ENCODE measurements at regions not wholly inside any gene's neighbourhood (a gene's known extent, or its start where the extent isn't known, plus 50 kb on each side); places are given as distances from the start of the nearest gene placed in this dataset.

GRCh38 chr17:22505660-22506059, 813.3 kb downstream of the KCNJ18 start:
- H3K9me3 Mint-ChIP-seq (ENCODE audit: unreplicated experiment) = peaks cover 19% of the 10 kb centered on the region

GRCh38 chr17:22506231-22506630, 813.9 kb downstream of the KCNJ18 start:
- no TSS peak for BruUV-seq (replicated peaks)
- no peaks in the 10 kb centered on the region for H3K9me3 ChIP-seq
- TF ChIP-seq, protein P1, sequence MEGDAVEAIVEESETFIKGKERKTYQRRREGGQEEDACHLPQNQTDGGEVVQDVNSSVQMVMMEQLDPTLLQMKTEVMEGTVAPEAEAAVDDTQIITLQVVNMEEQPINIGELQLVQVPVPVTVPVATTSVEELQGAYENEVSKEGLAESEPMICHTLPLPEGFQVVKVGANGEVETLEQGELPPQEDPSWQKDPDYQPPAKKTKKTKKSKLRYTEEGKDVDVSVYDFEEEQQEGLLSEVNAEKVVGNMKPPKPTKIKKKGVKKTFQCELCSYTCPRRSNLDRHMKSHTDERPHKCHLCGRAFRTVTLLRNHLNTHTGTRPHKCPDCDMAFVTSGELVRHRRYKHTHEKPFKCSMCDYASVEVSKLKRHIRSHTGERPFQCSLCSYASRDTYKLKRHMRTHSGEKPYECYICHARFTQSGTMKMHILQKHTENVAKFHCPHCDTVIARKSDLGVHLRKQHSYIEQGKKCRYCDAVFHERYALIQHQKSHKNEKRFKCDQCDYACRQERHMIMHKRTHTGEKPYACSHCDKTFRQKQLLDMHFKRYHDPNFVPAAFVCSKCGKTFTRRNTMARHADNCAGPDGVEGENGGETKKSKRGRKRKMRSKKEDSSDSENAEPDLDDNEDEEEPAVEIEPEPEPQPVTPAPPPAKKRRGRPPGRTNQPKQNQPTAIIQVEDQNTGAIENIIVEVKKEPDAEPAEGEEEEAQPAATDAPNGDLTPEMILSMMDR (IDR thresholded peaks at IDR 0.05; ENCODE audit: insufficient read depth in 1 of 2, low read depth in 1 of 2, low read length in 1 of 2, severe bottlenecking in 1 of 2, unreplicated experiment in 1 of 2) = no peak
- no peaks in the 10 kb centered on the region for H3K36me3 ChIP-seq (ENCODE audit: control insufficient read depth, insufficient read depth, low read length)
- H3K4me1 ChIP-seq = no peaks in the 10 kb centered on the region
- ChIA-PET CTCF (no interaction called here), POLR2A (no interaction called here)
- H3K4me1 Mint-ChIP-seq (ENCODE audit: low read depth, unreplicated experiment) = no peaks in the 10 kb centered on the region
- intact Hi-C loops (cut with micrococcal nuclease; ENCODE audit: unreplicated experiment) = no loop called here
- H3K27me3 ChIP-seq (replicated peaks; ENCODE audit: control insufficient read depth, insufficient read depth, low read length) = no peaks in the 10 kb centered on the region
- H3K4me3 Mint-ChIP-seq (ENCODE audit: unreplicated experiment) = no peak overlapping the region
- H3K27me3 Mint-ChIP-seq (ENCODE audit: insufficient read depth, unreplicated experiment) = no peaks in the 10 kb centered on the region
- H3K36me3 Mint-ChIP-seq (ENCODE audit: insufficient read depth, unreplicated experiment) = no peaks in the 10 kb centered on the region
- no peak overlapping the region for H3K27ac Mint-ChIP-seq (ENCODE audit: unreplicated experiment)
- H3K9me3 Mint-ChIP-seq (ENCODE audit: unreplicated experiment) = peaks cover 18% of the 10 kb centered on the region
- no peak for DNase-seq
- H3K4me3 ChIP-seq (ENCODE audit: low read depth, low read length) = no peak overlapping the region

More at GRCh38 chr17:22505660-22506059, 813.3 kb downstream of the KCNJ18 start:
- Mint-ChIP-seq H3K36me3 (ENCODE audit: insufficient read depth, unreplicated experiment) (no peaks in the 10 kb centered on the region), H3K27me3 (ENCODE audit: insufficient read depth, unreplicated experiment) (no peaks in the 10 kb centered on the region), H3K4me1 (ENCODE audit: low read depth, unreplicated experiment) (no peaks in the 10 kb centered on the region), H3K27ac (ENCODE audit: unreplicated experiment) (no peak overlapping the region), H3K4me3 (ENCODE audit: unreplicated experiment) (no peak overlapping the region)
- BruUV-seq (replicated peaks) = no TSS peak
- intact Hi-C loops (cut with micrococcal nuclease; ENCODE audit: unreplicated experiment) = no loop called here
- POLR2A ChIA-PET = no interaction called here
- TF ChIP-seq, protein P1 (IDR thresholded peaks at IDR 0.05; ENCODE audit: insufficient read depth in 1 of 2, low read depth in 1 of 2, low read length in 1 of 2, severe bottlenecking in 1 of 2, unreplicated experiment in 1 of 2) = no peak
- no peak overlapping the region for H3K4me3 ChIP-seq (ENCODE audit: low read depth, low read length)
- H3K9me3 ChIP-seq = no peaks in the 10 kb centered on the region
- H3K27me3 ChIP-seq (replicated peaks; ENCODE audit: control insufficient read depth, insufficient read depth, low read length) = no peaks in the 10 kb centered on the region
- H3K36me3 ChIP-seq (ENCODE audit: control insufficient read depth, insufficient read depth, low read length) = no peaks in the 10 kb centered on the region
- DNase-seq = no peak
- CTCF ChIA-PET = no interaction called here
- no peaks in the 10 kb centered on the region for H3K4me1 ChIP-seq

GRCh38 chr17:22506861-22507260, 814.5 kb downstream of the KCNJ18 start:
- H3K4me3 ChIP-seq (ENCODE audit: low read depth, low read length) = no peak overlapping the region
- no peaks in the 10 kb centered on the region for H3K36me3 ChIP-seq (ENCODE audit: control insufficient read depth, insufficient read depth, low read length)
- H3K9me3 ChIP-seq = no peaks in the 10 kb centered on the region
- BruUV-seq (replicated peaks) = no TSS peak
- H3K36me3 Mint-ChIP-seq (ENCODE audit: insufficient read depth, unreplicated experiment) = no peaks in the 10 kb centered on the region
- H3K27ac Mint-ChIP-seq (ENCODE audit: unreplicated experiment) = no peak overlapping the region
- intact Hi-C loops (cut with micrococcal nuclease; ENCODE audit: unreplicated experiment) = no loop called here
- ChIA-PET CTCF (no interaction called here), POLR2A (no interaction called here)
- no peaks in the 10 kb centered on the region for H3K4me1 ChIP-seq
- DNase-seq = no peak
- no peaks in the 10 kb centered on the region for H3K4me1 Mint-ChIP-seq (ENCODE audit: low read depth, unreplicated experiment)
- TF ChIP-seq, protein P1 (IDR thresholded peaks at IDR 0.05; ENCODE audit: insufficient read depth in 1 of 2, low read depth in 1 of 2, low read length in 1 of 2, severe bottlenecking in 1 of 2, unreplicated experiment in 1 of 2) = no peak
- H3K4me3 Mint-ChIP-seq (ENCODE audit: unreplicated experiment) = no peak overlapping the region
- peaks cover 11% of the 10 kb centered on the region for H3K9me3 Mint-ChIP-seq (ENCODE audit: unreplicated experiment)
- H3K27me3 ChIP-seq (replicated peaks; ENCODE audit: control insufficient read depth, insufficient read depth, low read length) = no peaks in the 10 kb centered on the region
- no peaks in the 10 kb centered on the region for H3K27me3 Mint-ChIP-seq (ENCODE audit: insufficient read depth, unreplicated experiment)
